Panc1 (cell line): ENCODE measurements at regions not wholly inside any gene's neighbourhood (a gene's known extent, or its start where the extent isn't known, plus 50 kb on each side); places are given as distances from the start of the nearest gene placed in this dataset.

Experiments
- CTCF ChIP-seq: fragments of 450-650 bp; IDR thresholded peaks from 2 replicates; pipeline ENCODE4 v1.5.1; 2017; ENCODE audit warnings: mild to moderate bottlenecking
- POLR2AphosphoS5 ChIP-seq: IDR thresholded peaks from 2 replicates; pipeline ENCODE4 v1.6.1; 2012; ENCODE audit warnings: mild to moderate bottlenecking, low read depth, low read length, moderate library complexity

DNA sequence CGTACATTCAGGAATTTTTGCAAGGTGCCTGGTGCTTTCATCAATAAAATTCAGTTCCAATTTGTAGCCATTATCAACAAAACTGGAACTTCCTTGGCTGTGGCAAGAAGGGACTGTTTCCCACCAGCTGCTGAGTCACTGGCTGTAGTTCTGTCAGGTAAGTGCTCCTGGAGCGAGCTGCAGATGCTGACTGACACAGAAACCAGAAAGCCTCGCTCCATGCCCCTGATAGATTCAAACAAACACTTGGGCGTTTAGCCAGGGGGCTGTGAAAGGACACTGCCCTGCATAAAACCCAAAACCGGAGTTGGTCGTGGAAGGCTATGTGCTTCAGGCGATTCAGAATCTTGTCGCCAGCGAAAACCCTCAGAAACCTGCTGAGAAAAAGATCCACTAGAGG is 188.4 kb upstream of the FAM9B start:
- TF ChIP-seq CTCF (no peak), POLR2AphosphoS5 (no peak)
